Activated B cell treated with CpG ODN at 0.5 μM for 24 hours (primary cell): ENCODE measurements at regions not wholly inside any gene's neighbourhood (a gene's known extent, or its start where the extent isn't known, plus 50 kb on each side); places are given as distances from the start of the nearest gene placed in this dataset.
"Not testable (repeated sequence)": the region's sequence is repeated elsewhere in the genome, so short reads cannot be mapped to it uniquely, and the experiment has no call there.

Source experiments
- ATAC-seq: fragments of 200-7000 bp; cut with Tn5 transposase; one replicate; pipeline ENCODE4 v1.10.0; 2021; ENCODE audit warnings: low read depth, mild to moderate bottlenecking, moderate library complexity
- CTCF ChIA-PET: fragments of 350-600 bp; sonication (Branson Sonifier 250); formaldehyde crosslinking; loops from one replicate; lab custom pipeline; 2021; ENCODE audit warnings: antibody characterized with exemption; lab: Charles Lee
- POLR2A ChIA-PET: fragments of 350-600 bp; sonication (Branson Sonifier 250); formaldehyde crosslinking; loops from one replicate; lab custom pipeline; 2021; ENCODE audit warnings: antibody characterized with exemption; lab: Charles Lee
- DNase-seq: peaks from one replicate; pipeline ENCODE4 v3.0.0; 2022
- H3K27ac Mint-ChIP-seq: one replicate; pipeline ENCODE4 v1.8.0; 2020; ENCODE audit warnings: mixed read lengths
- H3K27me3 Mint-ChIP-seq: one replicate; pipeline ENCODE4 v1.8.0; 2021; ENCODE audit warnings: mixed read lengths
- H3K36me3 Mint-ChIP-seq: one replicate; pipeline ENCODE4 v1.8.0; 2021; ENCODE audit warnings: low read depth, mixed read lengths
- H3K4me1 Mint-ChIP-seq: one replicate; pipeline ENCODE4 v1.8.0; 2021; ENCODE audit warnings: mixed read lengths
- H3K4me3 Mint-ChIP-seq: one replicate; pipeline ENCODE4 v1.8.0; 2020; ENCODE audit warnings: mild to moderate bottlenecking, mixed read lengths
- H3K9me3 Mint-ChIP-seq: one replicate; pipeline ENCODE4 v1.8.0; 2020; ENCODE audit warnings: mixed read lengths
- CTCF ChIP-seq: fragments of 200-600 bp; IDR thresholded peaks from one replicate; pipeline ENCODE4 v1.8.0; 2022; ENCODE audit warnings: antibody characterized with exemption, mild to moderate bottlenecking
- intact Hi-C: fragments of 100-400 bp; cut with micrococcal nuclease; formaldehyde crosslinking; loops from one replicate; pipeline ENCODE4 v1.15.1; 2024

- H3K27me3 Mint-ChIP-seq = peaks cover 2% of the 10 kb centered on the region
- H3K4me1 Mint-ChIP-seq = no peaks in the 10 kb centered on the region
- DNase-seq (no peak), ATAC-seq (no peak)
- CTCF ChIA-PET = no interaction called here
- H3K27ac Mint-ChIP-seq = no peak overlapping the region
- no peak overlapping the region for H3K4me3 Mint-ChIP-seq
- intact Hi-C loops = no loop called here
- no peaks in the 10 kb centered on the region for H3K9me3 Mint-ChIP-seq
- TF ChIP-seq CTCF = no peak
- POLR2A ChIA-PET = no interaction called here
- no peaks in the 10 kb centered on the region for H3K36me3 Mint-ChIP-seq
These were observed 179.7 kb upstream of the ST6GALNAC5 start for GRCh38 chr1:76687307-76688175.

GRCh38 chr1:76690766-76691165 is 176.5 kb upstream of the ST6GALNAC5 start:
- ChIA-PET POLR2A (no interaction called here), CTCF (no interaction called here)
- no peak overlapping the region for H3K4me3 Mint-ChIP-seq
- peaks cover 2% of the 10 kb centered on the region for H3K27me3 Mint-ChIP-seq
- H3K27ac Mint-ChIP-seq = no peak overlapping the region
- DNase-seq = no peak
- ATAC-seq = no peak
- no peak for TF ChIP-seq CTCF
- peaks cover 5% of the 10 kb centered on the region for H3K9me3 Mint-ChIP-seq
- intact Hi-C loops = no loop called here
- no peaks in the 10 kb centered on the region for H3K36me3 Mint-ChIP-seq
- H3K4me1 Mint-ChIP-seq = no peaks in the 10 kb centered on the region

- POLR2A ChIA-PET = no interaction called here
- intact Hi-C loops = no loop called here
- ATAC-seq = no peak
- Mint-ChIP-seq H3K4me1 (no peaks in the 10 kb centered on the region), H3K36me3 (no peaks in the 10 kb centered on the region), H3K27me3 (no peaks in the 10 kb centered on the region), H3K4me3 (no peak overlapping the region), H3K27ac (no peak overlapping the region), H3K9me3 (peaks cover 5% of the 10 kb centered on the region)
- DNase-seq = no peak
- CTCF ChIA-PET = no interaction called here
- no peak for TF ChIP-seq CTCF
These were observed 171.7 kb upstream of the ST6GALNAC5 start for GRCh38 chr1:76695535-76695934.

GRCh38 chr1:76697361-76697760 is 169.9 kb upstream of the ST6GALNAC5 start:
- intact Hi-C loops = no loop called here
- POLR2A ChIA-PET = no interaction called here

GRCh38 chr1:76699646-76700045 is 167.6 kb upstream of the ST6GALNAC5 start:
- ATAC-seq, H3K4me1 Mint-ChIP-seq, H3K4me3 Mint-ChIP-seq, DNase-seq, POLR2A ChIA-PET, H3K27me3 Mint-ChIP-seq, intact Hi-C loops, H3K27ac Mint-ChIP-seq, CTCF ChIA-PET, H3K9me3 Mint-ChIP-seq, H3K36me3 Mint-ChIP-seq: not testable (repeated sequence)

More at GRCh38 chr1:76697361-76697760, 169.9 kb upstream of the ST6GALNAC5 start:
- CTCF ChIA-PET = no interaction called here
- ATAC-seq (no peak), DNase-seq (no peak)
- H3K4me1 Mint-ChIP-seq = no peaks in the 10 kb centered on the region
- TF ChIP-seq CTCF = no peak
- no peaks in the 10 kb centered on the region for H3K36me3 Mint-ChIP-seq
- no peak overlapping the region for H3K27ac Mint-ChIP-seq
- no peak overlapping the region for H3K4me3 Mint-ChIP-seq
- H3K27me3 Mint-ChIP-seq = no peaks in the 10 kb centered on the region
- H3K9me3 Mint-ChIP-seq = peaks cover 5% of the 10 kb centered on the region

- H3K9me3 Mint-ChIP-seq, ATAC-seq, intact Hi-C loops, POLR2A ChIA-PET, H3K36me3 Mint-ChIP-seq, H3K27ac Mint-ChIP-seq, DNase-seq, H3K4me3 Mint-ChIP-seq, H3K27me3 Mint-ChIP-seq, H3K4me1 Mint-ChIP-seq, CTCF ChIA-PET: not testable (repeated sequence)
These were observed 167.1 kb upstream of the ST6GALNAC5 start for GRCh38 chr1:76700200-76700599.
